K562 (cell line): ENCODE measurements at regions not wholly inside any gene's neighbourhood (a gene's known extent, or its start where the extent isn't known, plus 50 kb on each side); places are given as distances from the start of the nearest gene placed in this dataset.

Experiments
- ETV1 ChIP-seq: fragments of 450-650 bp; conservative IDR thresholded peaks from 2 replicates; pipeline ENCODE4 v1.6.1; 2016; ENCODE audit warnings: missing genetic modification characterization, control low read depth, low read depth, missing compliant biosample characterization
- IRF9 ChIP-seq: fragments of 450-650 bp; IDR thresholded peaks from 2 replicates; pipeline ENCODE4 v1.6.1; 2016; ENCODE audit warnings: missing biosample characterization, missing genetic modification characterization
- ZFP91 ChIP-seq: sonication (generic); formaldehyde crosslinking; IDR thresholded peaks from 2 replicates; pipeline ENCODE4 v1.8.0; 2022; ENCODE audit warnings: mild to moderate bottlenecking, missing genetic modification reagents
- ZNF592 ChIP-seq: fragments of 450-650 bp; IDR thresholded peaks from 2 replicates; pipeline ENCODE4 v1.6.1; 2017; ENCODE audit warnings: antibody characterized with exemption, mild to moderate bottlenecking

- TF ChIP-seq ZNF592 (no peak), ZFP91 (CRISPR knock-in tag) (no peak), IRF9 (tag) (no peak), ETV1 (no peak)
These were observed 702.7 kb downstream of the EPM2A start (continued) for GRCh38 chr6:145032562-145033145.
